GM21423 (cell line): ENCODE measurements at regions not wholly inside any gene's neighbourhood (a gene's known extent, or its start where the extent isn't known, plus 50 kb on each side); places are given as distances from the start of the nearest gene placed in this dataset.
"Not testable (repeated sequence)": the region's sequence is repeated elsewhere in the genome, so short reads cannot be mapped to it uniquely, and the experiment has no call there.

Experiments
- ATAC-seq: cut with Tn5 transposase; IDR thresholded peaks from one replicate; pipeline ENCODE4 v1.9.1; 2021; ENCODE audit warnings: mild to moderate bottlenecking, moderate library complexity; ENCODE audit not compliant: unreplicated experiment

DNA sequence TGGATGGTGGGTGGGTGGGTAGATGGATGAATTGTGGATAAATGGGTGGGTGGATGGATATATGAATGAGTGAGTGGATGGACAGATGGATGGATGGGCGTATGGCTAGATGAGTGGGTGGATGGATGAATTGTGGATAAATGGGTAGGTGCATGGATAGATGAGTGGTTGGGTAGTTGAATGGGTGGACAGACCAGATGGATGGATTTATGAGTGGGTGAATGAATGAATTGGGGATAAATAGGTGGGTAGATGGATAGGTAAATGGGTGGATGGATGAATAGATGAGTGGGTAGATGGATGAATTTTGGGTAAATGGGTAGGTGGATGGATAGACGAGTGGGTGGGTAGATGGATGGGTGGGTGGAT, 108.7 kb downstream of the NPIPB11 start:
- not testable (repeated sequence) for ATAC-seq

DNA sequence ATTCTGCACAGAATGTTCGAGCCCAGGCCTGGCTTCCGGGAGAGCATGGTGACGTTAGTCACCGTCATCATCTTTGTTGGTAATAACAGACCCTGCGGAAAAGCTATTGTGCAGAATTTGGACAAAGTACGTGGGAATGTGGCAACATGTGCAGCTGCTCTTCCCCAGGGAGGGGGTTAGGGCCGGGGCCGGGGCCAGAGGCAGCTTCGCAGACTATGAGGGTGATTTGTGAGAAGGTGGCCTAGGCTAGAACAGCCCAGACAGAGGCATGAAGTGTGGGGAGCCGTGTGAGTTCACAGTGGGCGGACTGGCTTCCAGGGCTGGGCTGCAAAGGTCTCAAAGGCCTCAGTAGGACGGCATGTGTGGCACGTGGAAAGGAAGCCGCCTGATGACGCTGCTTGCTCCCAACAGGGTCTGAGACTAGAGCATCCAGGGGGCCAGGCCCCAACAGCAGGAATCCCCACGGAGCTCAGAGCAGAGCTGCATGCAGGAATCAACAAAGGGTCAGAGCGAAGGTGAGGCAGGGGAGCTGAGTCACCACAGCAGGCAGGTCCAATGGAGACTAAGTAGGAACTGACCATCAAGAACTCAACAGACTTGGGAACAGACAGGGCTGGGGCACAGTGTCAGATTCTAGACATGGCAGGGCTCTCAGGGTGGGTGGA, 109.2 kb downstream of the NPIPB11 start:
- ATAC-seq: not testable (repeated sequence)

DNA sequence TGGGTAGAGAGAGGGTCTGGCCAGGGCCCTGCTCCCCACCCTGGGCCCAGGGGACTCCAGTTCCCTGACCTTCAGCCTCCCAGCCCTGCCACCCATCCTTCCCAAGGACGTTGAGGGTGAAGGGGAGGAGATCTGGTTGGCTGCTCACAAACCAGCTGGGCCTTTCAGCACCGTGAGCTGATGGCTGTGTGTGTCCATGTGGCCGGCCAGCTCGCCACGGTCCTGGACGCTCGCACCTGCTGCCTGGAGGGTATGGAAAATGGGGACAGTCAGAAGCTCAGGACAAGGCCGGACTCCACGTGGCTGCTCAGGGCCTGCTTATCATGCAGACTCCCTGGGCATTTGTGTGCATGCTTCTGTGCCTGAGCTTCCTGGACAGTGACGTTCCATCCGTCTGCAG, 110.3 kb downstream of the NPIPB11 start:
- not testable (repeated sequence) for ATAC-seq

DNA sequence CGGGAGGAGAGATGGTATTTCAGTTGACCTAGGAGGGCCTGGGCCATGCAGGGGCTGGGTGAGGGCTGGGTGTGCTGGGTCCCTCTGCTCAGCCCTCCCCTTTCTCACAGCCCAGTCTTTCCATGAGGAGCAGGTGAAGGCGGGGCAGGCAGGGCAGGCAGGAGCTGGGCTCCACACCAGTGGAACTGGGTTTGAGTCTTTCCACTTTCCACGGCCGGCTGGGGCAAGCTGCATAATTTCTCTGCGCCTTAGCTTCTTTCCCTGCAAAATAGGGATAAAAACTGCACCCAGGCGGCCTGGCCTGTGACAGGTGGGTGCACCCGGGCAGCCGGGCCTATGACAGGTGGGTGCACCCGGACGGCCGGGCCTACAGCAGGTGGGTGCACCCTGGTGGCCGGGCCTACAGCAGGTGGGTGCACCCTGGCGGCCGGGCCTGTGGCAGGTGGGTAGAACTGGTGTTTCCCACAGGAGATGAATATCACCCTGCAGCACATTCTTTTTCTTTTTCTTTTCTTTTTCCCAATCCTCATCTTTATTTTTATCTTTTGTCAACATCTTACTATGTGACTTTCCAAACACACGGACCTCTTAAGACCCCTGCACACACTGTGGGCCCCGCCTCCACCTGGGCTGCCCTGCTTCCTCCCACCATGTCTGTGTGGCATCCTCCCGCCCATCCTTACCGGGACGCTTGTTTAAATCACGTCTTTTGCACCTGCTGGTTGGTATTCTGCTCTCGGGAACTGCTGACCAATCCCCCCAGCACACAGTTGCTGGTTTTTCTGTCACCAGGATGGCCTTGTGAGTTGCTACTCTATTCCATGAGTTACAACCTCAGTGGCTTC, 111.3 kb downstream of the NPIPB11 start:
- ATAC-seq: not testable (repeated sequence)

DNA sequence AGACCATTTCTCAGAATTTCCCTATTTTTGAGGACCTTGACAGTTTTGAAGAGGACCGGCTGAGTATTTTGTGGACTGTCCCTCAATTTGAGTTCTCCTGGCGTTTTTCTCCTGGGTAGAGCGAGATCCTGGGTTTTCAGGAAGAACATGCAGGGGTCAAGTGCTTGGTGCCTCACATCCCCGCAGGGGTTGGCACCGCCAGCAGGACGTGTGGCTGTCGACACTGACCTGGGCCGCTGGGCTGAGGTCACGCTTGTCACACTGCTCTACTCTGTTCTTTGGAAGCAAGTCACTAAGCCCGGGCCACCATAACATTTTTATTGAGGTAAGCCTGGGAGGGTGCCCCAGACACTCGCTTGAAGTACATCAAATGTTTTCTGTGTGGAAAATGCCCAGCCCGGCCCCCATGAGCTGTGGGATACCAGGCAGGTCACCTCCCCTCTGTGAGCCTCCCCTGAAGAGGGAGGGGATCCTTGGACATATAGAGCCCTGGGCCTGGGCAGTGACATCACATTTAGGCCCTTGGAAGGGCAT, 112.0 kb downstream of the NPIPB11 start:
- not testable (repeated sequence) for ATAC-seq

DNA sequence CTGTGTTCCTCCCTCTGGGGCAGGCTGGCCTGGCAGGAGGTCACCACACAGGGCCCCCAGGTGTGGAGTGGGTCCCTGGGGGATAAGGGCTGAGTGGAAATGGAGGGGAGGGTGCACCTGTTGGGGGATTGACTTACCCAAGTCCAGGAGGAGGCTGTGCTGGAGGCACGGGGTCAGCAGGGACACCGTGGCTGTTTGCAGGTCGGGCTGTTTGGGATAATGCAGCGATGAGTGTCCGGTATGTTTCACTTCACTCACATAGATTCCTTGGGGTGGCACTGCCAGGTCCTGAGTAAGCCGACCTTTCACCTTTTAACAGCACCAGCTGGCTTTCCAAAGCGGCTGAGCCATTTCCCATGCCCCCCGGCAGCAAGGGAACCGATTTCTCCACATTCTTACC, 113.0 kb downstream of the NPIPB11 start:
- ATAC-seq: not testable (repeated sequence)

DNA sequence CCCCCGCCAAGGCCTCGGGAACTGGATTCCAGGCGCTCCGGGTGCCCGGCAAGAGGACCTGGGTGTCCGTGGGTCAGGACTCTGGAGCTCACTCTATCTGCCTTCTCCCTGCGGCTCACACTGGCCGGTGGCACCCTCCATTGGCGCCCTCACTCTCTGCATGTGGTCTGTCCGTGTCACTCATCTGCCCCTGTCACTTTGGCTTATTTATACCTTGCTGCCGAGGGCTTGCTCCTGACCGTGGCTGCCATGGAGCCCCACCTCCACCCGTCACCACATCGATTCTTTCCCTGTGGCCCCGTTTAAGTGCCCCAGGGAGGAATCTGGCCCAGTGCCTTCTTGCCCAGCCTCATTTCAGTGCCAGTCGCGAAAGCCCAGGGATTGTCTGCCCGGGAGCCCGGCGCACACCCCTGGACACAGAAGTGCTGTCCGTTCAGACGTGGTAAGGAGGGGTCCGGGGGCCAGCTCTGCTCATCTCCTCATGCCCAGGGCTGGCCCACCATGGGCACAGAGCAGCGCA, 113.5 kb downstream of the NPIPB11 start:
- ATAC-seq: not testable (repeated sequence)

DNA sequence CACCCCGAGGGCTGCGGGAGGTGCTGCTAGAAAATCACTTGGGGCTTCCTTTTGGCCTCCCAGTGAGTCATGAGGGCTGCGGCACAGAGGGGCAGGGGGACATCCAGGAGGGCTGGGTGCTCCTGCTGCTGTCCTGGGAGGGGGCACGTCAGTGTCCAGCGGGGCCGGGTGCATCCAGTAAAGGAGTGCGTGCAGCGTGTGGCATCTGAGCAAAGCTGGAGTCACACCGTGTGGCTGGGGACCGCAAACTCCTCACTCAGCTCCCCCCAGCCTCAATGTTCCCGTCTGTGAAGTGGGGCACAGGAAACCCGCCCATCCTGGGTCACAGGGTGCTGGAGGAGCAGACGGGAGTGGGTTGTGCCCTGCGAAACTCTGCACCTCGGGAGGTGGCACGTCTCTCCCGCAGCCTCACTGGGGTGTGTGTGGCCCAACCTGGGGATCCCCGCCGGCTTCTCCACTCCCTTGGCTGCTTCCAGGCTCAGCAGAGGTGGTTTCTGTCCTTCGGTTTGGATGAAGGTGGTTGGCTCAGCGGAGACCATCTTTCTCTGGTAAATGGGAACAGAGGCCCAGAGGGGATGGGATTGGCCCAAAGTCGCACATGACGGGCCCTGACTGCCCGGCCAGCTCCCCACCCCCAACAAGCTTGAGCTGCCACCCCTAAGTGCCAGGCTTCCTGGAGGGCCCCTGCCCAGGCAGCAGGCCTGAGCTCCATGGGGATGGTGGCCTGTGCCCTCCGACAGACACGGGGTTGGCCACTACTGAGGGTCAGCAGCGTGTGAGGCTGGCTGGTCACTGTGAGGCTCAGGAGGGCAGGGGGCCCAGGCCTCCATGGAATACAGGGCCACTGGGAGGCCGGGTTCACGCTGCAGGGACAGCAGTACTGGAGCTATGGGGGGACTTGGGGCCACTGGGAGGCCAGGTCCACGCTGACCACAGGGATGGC, 114.9 kb downstream of the NPIPB11 start:
- peak; percentile 23 for ATAC-seq

DNA sequence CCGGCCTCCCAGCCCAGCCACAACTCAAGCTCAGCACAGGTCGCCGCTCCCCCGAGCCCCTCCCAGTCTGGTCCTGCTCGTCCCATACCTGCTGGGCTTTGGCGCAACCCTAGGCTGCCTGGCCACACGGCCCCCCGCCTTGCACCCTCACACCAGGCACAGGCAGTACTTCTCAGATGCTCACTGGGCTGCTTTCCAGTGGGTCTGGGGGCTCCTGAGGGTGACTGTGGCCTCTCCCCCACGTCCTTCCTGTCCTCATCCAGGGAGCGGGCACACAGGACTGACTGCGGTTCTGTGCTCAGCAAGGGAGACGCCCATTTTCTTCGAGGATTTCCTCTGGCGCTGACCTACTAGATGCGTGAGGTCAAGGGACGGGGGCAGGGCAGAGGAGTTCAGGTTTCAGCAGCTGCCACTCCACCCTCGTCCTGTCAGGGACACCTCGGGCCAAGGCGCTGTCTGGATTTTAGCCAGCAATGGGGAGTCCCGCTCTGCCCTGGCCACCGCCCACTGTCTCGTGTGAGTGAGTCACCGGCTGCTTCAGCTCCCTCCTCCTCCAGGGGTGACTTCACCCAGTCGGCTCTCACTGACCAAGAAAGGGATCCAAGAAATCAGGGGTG, 115.8 kb downstream of the NPIPB11 start:
- ATAC-seq: peak; percentile 79

DNA sequence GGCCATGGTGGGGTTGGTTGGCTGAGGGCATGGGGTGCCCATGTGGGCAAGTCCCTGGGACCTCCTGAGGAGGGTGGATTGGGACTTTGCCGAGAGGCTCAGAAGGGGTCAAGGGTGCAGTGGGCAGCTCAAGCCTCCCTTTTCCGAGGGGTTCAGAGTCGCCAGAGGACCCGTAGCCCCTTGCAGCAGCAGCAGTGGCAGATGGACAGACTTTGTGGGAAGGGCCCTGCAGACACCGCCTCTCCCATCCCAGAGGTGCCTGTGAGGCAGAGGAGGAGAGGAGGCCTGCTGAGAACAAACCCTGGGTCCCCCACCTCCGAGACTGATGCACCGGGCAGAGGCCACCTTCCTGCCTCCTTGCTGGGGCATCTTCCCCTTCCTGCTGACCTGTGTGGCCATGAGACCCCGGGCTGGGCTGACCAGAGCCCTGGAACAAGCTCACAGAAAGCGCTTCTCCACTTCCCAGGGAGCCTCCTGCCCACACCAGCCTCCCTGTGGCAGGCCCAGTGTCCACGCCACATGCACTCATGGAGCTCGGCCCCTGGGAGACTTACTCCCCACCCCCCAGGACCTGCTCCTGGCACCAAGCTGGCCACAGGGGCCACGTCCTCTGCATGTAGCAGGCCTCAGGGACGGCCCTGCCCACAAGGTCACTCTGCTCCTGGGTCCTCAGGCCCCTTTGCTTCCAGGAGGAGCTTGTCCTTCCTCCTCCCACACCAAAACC, 116.8 kb downstream of the NPIPB11 start:
- ATAC-seq: not testable (repeated sequence)

DNA sequence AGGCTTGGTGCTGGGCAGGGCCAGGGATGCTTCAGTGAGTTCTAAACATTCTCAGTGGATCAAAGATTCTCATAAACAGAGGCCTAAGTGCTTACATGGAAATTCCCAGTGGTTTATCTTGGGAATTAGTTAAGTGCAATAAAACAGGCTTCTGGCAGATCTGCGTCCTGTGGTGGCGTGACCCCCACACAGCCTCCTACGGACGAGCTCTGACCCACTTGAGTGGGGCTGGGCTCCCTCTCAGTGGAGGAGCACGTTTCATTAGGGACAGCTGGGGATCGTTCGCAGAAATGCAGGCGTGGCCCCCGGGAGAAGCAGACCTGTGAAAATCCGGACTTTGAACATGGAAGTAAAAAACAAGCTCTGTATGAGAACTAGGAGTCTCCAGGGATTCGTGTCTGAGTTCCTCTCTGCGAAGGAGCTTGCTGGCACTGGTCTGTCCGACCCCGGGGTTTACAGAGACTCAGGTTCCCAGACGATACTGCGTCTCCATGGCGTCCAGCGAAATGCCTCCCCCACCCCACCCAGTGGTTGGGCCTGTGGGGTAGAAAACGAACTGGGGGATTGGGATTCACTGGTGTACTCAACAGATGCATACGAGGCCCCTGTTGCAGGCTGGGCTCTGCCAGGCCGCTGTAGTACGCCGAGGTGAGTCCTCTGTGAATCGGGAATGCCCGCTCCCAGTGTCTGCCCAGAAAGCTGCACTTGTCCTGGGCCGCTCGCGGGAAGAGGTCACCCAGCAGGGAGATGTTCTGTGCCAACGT, 117.6 kb downstream of the NPIPB11 start:
- not testable (repeated sequence) for ATAC-seq

DNA sequence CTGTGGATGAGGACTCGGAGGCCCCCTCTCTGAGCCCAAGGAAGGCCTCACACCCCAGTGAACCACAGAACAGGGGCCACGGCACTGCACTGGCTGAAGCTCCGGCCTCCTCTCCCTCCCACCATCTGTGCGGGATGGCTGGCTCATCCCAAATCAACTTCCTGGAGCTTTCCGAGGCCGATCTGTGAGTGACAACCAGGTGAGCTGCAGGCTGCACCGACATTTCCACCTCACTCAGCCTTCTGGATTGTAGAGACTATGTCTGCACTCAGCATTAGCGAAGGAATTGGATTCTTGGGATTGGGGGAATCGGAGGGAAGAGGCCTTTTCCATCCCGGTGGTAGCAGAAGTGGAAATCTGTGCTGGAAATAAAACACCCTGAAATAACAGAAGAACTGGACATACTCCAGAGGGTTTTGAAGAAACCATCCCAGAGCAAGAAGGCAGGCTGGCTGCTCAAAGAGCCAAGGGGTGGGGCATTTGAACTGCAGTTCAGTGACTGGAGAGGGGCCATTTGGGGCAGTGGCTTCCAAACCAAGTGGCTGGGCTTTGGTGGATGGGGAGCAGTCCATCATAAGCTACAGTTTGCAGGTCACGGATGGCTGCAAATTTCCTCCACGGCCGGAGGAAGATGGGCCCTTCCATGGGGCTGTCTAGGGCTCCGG, 118.5 kb downstream of the NPIPB11 start:
- not testable (repeated sequence) for ATAC-seq

DNA sequence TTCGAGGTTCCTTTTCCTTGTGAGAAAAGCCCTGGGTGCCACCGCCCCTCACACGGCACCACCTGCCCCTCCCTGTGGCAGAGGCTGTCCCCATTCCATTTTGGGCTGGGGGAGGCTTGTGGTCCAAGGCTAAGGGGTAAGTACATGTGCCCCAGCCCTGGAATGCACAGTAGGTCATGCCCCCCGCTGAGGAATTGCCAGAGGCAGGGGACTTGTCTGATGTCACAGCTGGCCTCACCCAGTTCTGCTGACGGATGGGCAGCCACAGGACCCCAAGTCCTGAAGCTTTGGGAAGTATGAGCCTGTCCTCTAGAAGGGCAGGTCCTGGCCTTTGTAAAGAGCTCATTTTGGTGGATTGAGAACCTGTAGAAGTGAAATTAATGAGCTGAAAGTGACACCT, 119.3 kb downstream of the NPIPB11 start:
- not testable (repeated sequence) for ATAC-seq

DNA sequence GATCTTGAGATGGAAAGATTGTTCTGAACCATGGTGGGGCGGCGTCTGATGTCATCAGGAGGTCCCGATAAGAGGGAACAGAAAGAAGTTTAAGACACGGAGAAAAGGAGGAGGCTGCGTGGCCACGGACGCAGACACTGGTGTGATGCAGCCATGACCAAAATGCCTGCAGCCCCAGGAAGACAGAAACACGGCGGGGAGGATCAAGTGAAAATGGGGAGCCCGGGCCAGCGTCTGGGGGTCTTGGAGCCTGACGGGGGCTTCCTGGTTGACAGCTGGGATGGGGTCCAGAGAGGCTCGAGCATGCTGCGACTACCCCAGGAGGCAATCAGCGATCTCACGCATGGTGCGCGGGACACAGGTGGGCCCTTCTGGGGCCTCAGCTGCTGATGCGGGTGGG, 119.7 kb downstream of the NPIPB11 start:
- ATAC-seq: not testable (repeated sequence)

DNA sequence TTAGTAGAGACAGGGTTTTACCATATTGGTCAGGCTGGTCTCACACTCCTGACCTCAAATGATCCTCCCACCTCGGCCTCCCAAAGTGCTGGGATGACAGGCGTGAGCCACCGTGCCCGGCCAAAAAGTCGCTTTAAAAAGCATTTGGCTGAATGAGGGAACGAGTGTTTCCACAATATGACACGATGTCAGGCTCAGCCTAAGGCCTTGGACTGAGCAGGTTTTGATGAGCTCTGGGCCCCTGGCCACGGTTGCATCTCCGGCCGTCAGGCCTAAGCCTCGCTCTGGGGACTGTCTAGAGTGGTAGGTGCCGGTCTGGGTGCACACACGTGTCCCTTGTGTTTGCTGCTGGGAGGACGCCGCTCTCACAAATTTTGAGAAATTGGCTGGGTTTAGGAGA, 120.3 kb downstream of the NPIPB11 start:
- ATAC-seq: not testable (repeated sequence)

DNA sequence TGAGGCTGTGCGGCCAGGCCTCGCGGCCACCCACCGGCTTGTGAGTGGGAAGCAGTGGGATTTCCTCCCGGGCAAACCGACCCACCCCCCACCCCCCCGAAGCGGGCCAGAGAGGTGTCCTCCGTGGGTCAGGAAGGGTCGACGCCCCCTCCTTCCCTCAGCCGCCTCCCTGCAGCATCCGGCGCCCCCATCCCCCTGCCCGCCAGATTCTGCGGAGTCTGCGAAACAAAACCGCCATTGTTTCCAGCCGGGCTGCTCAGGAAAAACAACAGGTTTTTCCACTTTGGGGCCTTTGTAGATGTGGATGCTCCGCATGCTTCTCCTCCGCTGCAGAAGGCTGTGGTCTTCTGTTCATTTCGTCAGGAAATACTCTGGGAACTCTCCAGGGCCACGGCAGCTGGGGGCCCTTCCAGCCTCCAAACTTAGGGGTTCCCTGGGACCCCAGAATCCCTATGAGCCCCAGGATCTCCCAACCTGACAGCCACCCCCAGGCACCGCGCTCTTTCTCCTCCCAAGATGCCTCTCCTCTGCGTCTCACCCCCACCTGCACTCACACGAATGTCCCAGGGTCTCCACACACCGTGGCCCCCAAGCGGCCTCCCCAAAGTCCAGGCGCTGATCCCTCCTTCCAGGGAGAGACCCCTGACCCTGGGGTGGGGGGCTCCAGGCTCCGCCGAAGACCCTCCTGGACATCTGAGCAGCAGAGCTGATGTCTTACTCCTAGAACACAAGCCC, 121.2 kb downstream of the NPIPB11 start:
- not testable (repeated sequence) for ATAC-seq

DNA sequence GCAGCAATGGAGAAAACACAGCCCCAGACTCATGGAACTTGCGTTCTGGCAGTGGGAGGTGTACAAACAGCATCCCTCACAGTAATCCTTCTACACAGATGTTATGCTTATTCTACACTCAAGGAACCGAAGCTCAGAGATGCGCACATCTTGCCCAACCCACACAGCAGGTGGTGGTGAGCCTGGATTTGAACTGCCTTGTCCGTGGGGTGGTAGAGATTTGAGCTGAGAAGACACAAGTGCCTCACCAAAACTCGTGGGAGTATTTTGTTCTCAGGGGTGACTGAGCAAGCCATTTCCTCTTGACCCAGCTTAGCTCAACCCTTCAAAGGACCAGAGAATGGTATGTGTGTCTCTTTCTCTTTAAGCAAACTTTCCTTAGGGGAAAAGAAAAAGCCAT, 121.8 kb downstream of the NPIPB11 start:
- ATAC-seq: not testable (repeated sequence)

DNA sequence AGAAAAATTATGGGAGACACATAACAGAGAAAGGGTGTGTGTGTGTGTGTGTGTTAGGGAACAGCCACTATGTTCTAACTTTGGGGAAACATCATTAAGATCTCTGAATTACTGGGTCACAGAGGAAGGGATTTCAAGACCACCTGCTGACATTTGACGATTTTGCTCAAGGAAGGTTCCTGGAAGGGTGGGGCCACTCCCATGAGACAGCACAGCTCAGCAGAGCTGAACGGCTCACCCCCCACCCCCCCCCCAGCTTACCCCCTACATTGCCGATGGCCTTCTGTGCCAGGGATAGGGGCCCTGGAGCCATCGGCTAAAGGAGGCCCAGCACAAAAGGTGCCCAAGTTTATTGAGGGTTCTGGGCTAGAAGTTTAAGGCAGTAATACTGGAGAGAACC, 122.4 kb downstream of the NPIPB11 start:
- ATAC-seq: not testable (repeated sequence)
